SK-N-SH (cell line): ENCODE measurements at regions not wholly inside any gene's neighbourhood (a gene's known extent, or its start where the extent isn't known, plus 50 kb on each side); places are given as distances from the start of the nearest gene placed in this dataset.

Source experiments
- CTCF ChIA-PET: fragments of 300-600, 350-600 bp; formaldehyde crosslinking; extraction: SDS; loops from one replicate; lab custom pipeline; 2021; lab: Yijun Ruan, JAX
- POLR2A ChIA-PET: fragments of 350-600 bp; sonication (Branson Sonifier 250); formaldehyde crosslinking; extraction: SDS; loops from one replicate; lab custom pipeline; 2020; ENCODE audit warnings: antibody characterized with exemption, inconsistent platforms; lab: Yijun Ruan, JAX
- DNase-seq: peaks from one replicate; pipeline ENCODE4 v3.0.0; 2012
- H2AFZ ChIP-seq: fragments of 200-600 bp; sonication (generic); 2 replicates; pipeline ENCODE4 v1.8.1; 2016; ENCODE audit warnings: antibody characterized with exemption, mild to moderate bottlenecking, low read depth
- H3F3A ChIP-seq: fragments of 200-600 bp; sonication (generic); replicated peaks from 2 replicates; pipeline ENCODE3; 2016; ENCODE audit warnings: antibody characterized with exemption, mild to moderate bottlenecking; ENCODE audit not compliant: insufficient read depth
- H3K27ac ChIP-seq, 2 experiments: fragments of 200-500 bp in 1 of 2; fragments of 200-600 bp in 1 of 2; sonication (Bioruptor generic) in 1 of 2; sonication (generic), shearing (Covaris generic) in 1 of 2; 2 replicates each; pipeline versions ENCODE4 v1.5.1 to v1.6.1; 2014 to 2016; ENCODE audit warnings: low read depth in 2 of 2, inconsistent platforms in 1 of 2, low read length in 1 of 2, mild to moderate bottlenecking in 1 of 2, mixed read lengths in 1 of 2
- H3K27me3 ChIP-seq: fragments of 200-600 bp; sonication (generic), shearing (Covaris generic); 2 replicates; pipeline ENCODE4 v1.6.1; 2016; ENCODE audit warnings: mixed run types; ENCODE audit not compliant: insufficient read depth
- H3K36me3 ChIP-seq, 2 experiments: fragments of 200-500 bp in 1 of 2; fragments of 200-600 bp in 1 of 2; sonication (Bioruptor generic) in 1 of 2; sonication (generic) in 1 of 2; replicated peaks in 1 of 2; 2 replicates each; pipeline versions ENCODE3 to v1.5.1; 2014 to 2016; ENCODE audit warnings: low read length in 1 of 2, mild to moderate bottlenecking in 1 of 2; ENCODE audit not compliant: insufficient read depth in 2 of 2, control insufficient read depth in 1 of 2
- H3K4me1 ChIP-seq, 2 experiments: fragments of 200-500 bp in 1 of 2; fragments of 200-600 bp in 1 of 2; sonication (Bioruptor generic) in 1 of 2; sonication (generic), shearing (Covaris generic) in 1 of 2; 2 replicates each; pipeline versions ENCODE4 v1.5.1 to v1.6.1; 2014 to 2016; ENCODE audit warnings: low read depth in 1 of 2, low read length in 1 of 2, mixed run types in 1 of 2; ENCODE audit not compliant: insufficient read depth in 2 of 2, control insufficient read depth in 1 of 2
- H3K4me2 ChIP-seq: fragments of 200-600 bp; sonication (generic), shearing (Covaris generic); 2 replicates; pipeline ENCODE4 v1.6.1; 2017; ENCODE audit warnings: mixed run types
- H3K4me3 ChIP-seq, 2 experiments: fragments of 200-500 bp in 1 of 2; fragments of 200-600 bp in 1 of 2; sonication (Bioruptor generic) in 1 of 2; sonication (generic), shearing (Covaris generic) in 1 of 2; 2 replicates each; pipeline versions ENCODE4 v1.5.1 to v1.8.1; 2014 to 2016; ENCODE audit warnings: low read depth in 2 of 2, inconsistent platforms in 1 of 2, low read length in 1 of 2, mild to moderate bottlenecking in 1 of 2, mixed read lengths in 1 of 2, moderate library complexity in 1 of 2
- H3K79me2 ChIP-seq: fragments of 200-600 bp; sonication (generic); 2 replicates; pipeline ENCODE4 v1.8.1; 2017; ENCODE audit warnings: mild to moderate bottlenecking; ENCODE audit not compliant: insufficient read depth
- H3K9ac ChIP-seq: fragments of 200-600 bp; sonication (generic); 2 replicates; pipeline ENCODE4 v1.6.1; 2017; ENCODE audit warnings: mixed run types
- H3K9me2 ChIP-seq: fragments of 200-600 bp; sonication (generic); 2 replicates; pipeline ENCODE4 v1.6.1; 2017; ENCODE audit warnings: mixed run types
- H3K9me3 ChIP-seq: fragments of 200-600 bp; sonication (generic); 2 replicates; pipeline ENCODE4 v1.6.1; 2017; ENCODE audit warnings: mixed run types, mild to moderate bottlenecking, moderate library complexity
- H4K20me1 ChIP-seq: fragments of 200-600 bp; sonication (generic); 2 replicates; pipeline ENCODE4 v1.6.1; 2017; ENCODE audit warnings: mild to moderate bottlenecking, mixed run types; ENCODE audit not compliant: insufficient read depth
- CHD2 ChIP-seq: fragments of 150-350 bp; IDR thresholded peaks from 2 replicates; pipeline ENCODE4 v1.6.1; 2018; ENCODE audit warnings: low read length; ENCODE audit not compliant: partially characterized antibody
- EP300 ChIP-seq, 2 experiments: IDR thresholded peaks; 2 replicates each; pipeline versions ENCODE4 v1.4.0 to v1.6.1; 2012; ENCODE audit warnings: borderline replicate concordance in 1 of 2, low read depth in 1 of 2, low read length in 1 of 2
- EZH2phosphoT487 ChIP-seq: fragments of 200-600 bp; sonication (generic); IDR thresholded peaks from 2 replicates; pipeline ENCODE4 v1.6.1; 2017; ENCODE audit warnings: low read depth, mixed run types, mild to moderate bottlenecking, antibody characterized with exemption, moderate library complexity, borderline replicate concordance
- FOXJ3 ChIP-seq: sonication (generic); formaldehyde crosslinking; IDR thresholded peaks from 2 replicates; pipeline ENCODE4 v1.5.1; 2020; ENCODE audit warnings: mild to moderate bottlenecking, missing genetic modification reagents
- FOXM1 ChIP-seq: IDR thresholded peaks from 2 replicates; pipeline ENCODE4 v1.4.0; 2012; ENCODE audit warnings: low read depth, mild to moderate bottlenecking
- MAX ChIP-seq: IDR thresholded peaks from 2 replicates; pipeline ENCODE4 v1.4.0; 2012; ENCODE audit warnings: low read depth
- MEF2A ChIP-seq: IDR thresholded peaks from 2 replicates; pipeline ENCODE4 v1.4.0; 2012; ENCODE audit warnings: low read depth, borderline replicate concordance
- MXI1 ChIP-seq: IDR thresholded peaks from 2 replicates; pipeline ENCODE4 v1.6.1; 2012; ENCODE audit warnings: mild to moderate bottlenecking, low read depth, low read length, improper control_type of control experiment
- NFIC ChIP-seq: IDR thresholded peaks from 2 replicates; pipeline ENCODE4 v1.4.0; 2012; ENCODE audit warnings: borderline replicate concordance
- PBX3 ChIP-seq: IDR thresholded peaks from 2 replicates; pipeline ENCODE4; 2012
- REST ChIP-seq: IDR thresholded peaks from 2 replicates; pipeline ENCODE4 v1.6.1; 2012; ENCODE audit warnings: mild to moderate bottlenecking, low read depth, low read length, moderate library complexity
- RFX5 ChIP-seq: IDR thresholded peaks from 2 replicates; pipeline ENCODE4 v1.6.1; 2012; ENCODE audit warnings: mild to moderate bottlenecking, improper control_type of control experiment, low read length
- TCF12 ChIP-seq: IDR thresholded peaks from 2 replicates; pipeline ENCODE4 v1.4.0; 2012
- USF2 ChIP-seq: fragments of 150-350 bp; IDR thresholded peaks from 2 replicates; pipeline ENCODE4 v1.6.1; 2017; ENCODE audit warnings: antibody characterized with exemption, low read length, low read depth, borderline replicate concordance
- WGBS: methylation state at CpG from one replicate; pipeline ENCODE4 v1.1.6; 2017; ENCODE audit warnings: low lambda C conversion rate; 5-methylcytosine and 5-hydroxymethylcytosine counted together

GRCh38 chr1:193472430-193472829 is 286.0 kb upstream of the B3GALT2 start:
- H3F3A ChIP-seq = no peaks in the 10 kb centered on the region
- DNase-seq = no peak
- no peaks in the 10 kb centered on the region for H4K20me1 ChIP-seq
- H3K4me1 ChIP-seq = no peaks in the 10 kb centered on the region
- ChIA-PET POLR2A (no interaction called here), CTCF (no interaction called here)
- no peaks in the 10 kb centered on the region for H3K79me2 ChIP-seq
- no peaks in the 10 kb centered on the region for H3K36me3 ChIP-seq
- no peaks in the 10 kb centered on the region for H3K27me3 ChIP-seq
- no peak overlapping the region for H3K4me3 ChIP-seq
- no peak overlapping the region for H3K9ac ChIP-seq
- no peak overlapping the region for H3K27ac ChIP-seq
- WGBS = 55% methylated on average over 2 of the region's 2 CpGs
- no peaks in the 10 kb centered on the region for H3K9me3 ChIP-seq
- no peaks in the 10 kb centered on the region for H3K9me2 ChIP-seq
- H3K4me2 ChIP-seq = no peak overlapping the region
- no peak for TF ChIP-seq CHD2
- TF ChIP-seq NFIC = no peak
- TF ChIP-seq FOXJ3 (CRISPR knock-in tag) = no peak
- TF ChIP-seq TCF12 = no peak
- TF ChIP-seq EZH2phosphoT487 = no peak
- TF ChIP-seq USF2 = no peak
- TF ChIP-seq MAX = no peak
- TF ChIP-seq REST = no peak
- TF ChIP-seq EP300 (IDR thresholded peaks at IDR 0.05; ENCODE audit: borderline replicate concordance in 1 of 2, low read depth in 1 of 2, low read length in 1 of 2) = no peak
- no peak for TF ChIP-seq FOXM1
- no peak for TF ChIP-seq MXI1
- no peak for TF ChIP-seq RFX5
- no peak for TF ChIP-seq MEF2A
- TF ChIP-seq PBX3 = no peak
- H2AFZ ChIP-seq = no peak overlapping the region
